K562 (cell line): ENCODE measurements at regions not wholly inside any gene's neighbourhood (a gene's known extent, or its start where the extent isn't known, plus 50 kb on each side); places are given as distances from the start of the nearest gene placed in this dataset.

ENCODE experiments used
- CREB1 ChIP-seq, 2 experiments: sonication (generic) in 1 of 2; formaldehyde crosslinking in 1 of 2; IDR thresholded peaks; 2 replicates each; pipeline versions ENCODE4 v1.6.1 to v1.8.0; 2012 to 2022; ENCODE audit warnings: inconsistent platforms in 1 of 2, mild to moderate bottlenecking in 1 of 2, missing genetic modification reagents in 1 of 2, moderate library complexity in 1 of 2
- EGR1 ChIP-seq: fragments of 450-650 bp; conservative IDR thresholded peaks from 2 replicates; pipeline ENCODE4 v1.6.1; 2017; ENCODE audit warnings: mild to moderate bottlenecking
- NR1H2 ChIP-seq: sonication (generic); formaldehyde crosslinking; IDR thresholded peaks from 2 replicates; pipeline ENCODE4 v1.4.0; 2020; ENCODE audit warnings: mild to moderate bottlenecking, missing genetic modification reagents
- SMAD1 ChIP-seq: fragments of 150-350 bp; IDR thresholded peaks from 2 replicates; pipeline ENCODE4 v1.6.1; 2014; ENCODE audit warnings: low read length, low read depth; ENCODE audit not compliant: partially characterized antibody
- TCF3 ChIP-seq: sonication (generic); formaldehyde crosslinking; IDR thresholded peaks from 2 replicates; pipeline ENCODE4 v1.4.0; 2020; ENCODE audit warnings: mild to moderate bottlenecking, missing genetic modification reagents
- TF ChIP-seq, protein P1 (sequence below): fragments of 450-650 bp; IDR thresholded peaks from 2 replicates; pipeline ENCODE4 v1.7.0; 2016; ENCODE audit warnings: borderline replicate concordance
- TF ChIP-seq, protein P2 (sequence below): IDR thresholded peaks from 3 replicates; pipeline ENCODE4 v1.6.1; 2011; ENCODE audit warnings: borderline replicate concordance, mild to moderate bottlenecking; ENCODE audit not compliant: insufficient read length, insufficient read depth
- TF ChIP-seq, protein P3 (sequence below): sonication (generic); formaldehyde crosslinking; IDR thresholded peaks from 2 replicates; pipeline ENCODE4 v1.8.0; 2022; ENCODE audit warnings: missing genetic modification reagents, mild to moderate bottlenecking, moderate library complexity, borderline replicate concordance
- TF ChIP-seq, protein P4 (sequence below), 2 experiments: IDR thresholded peaks; 2 replicates each; pipeline ENCODE4 v1.6.1; 2011; ENCODE audit warnings: borderline replicate concordance in 1 of 2, control low read depth in 1 of 2, low read depth in 1 of 2, low read length in 1 of 2, mild to moderate bottlenecking in 1 of 2, mixed read lengths in 1 of 2, moderate library complexity in 1 of 2; ENCODE audit not compliant: insufficient read depth in 1 of 2, insufficient read length in 1 of 2, poor library complexity in 1 of 2, severe bottlenecking in 1 of 2; ENCODE audit errors: extremely low read depth in 1 of 2
- TF ChIP-seq, protein P5 (sequence below): sonication (generic); formaldehyde crosslinking; IDR thresholded peaks from 2 replicates; pipeline ENCODE4 v1.8.0; 2022; ENCODE audit warnings: mild to moderate bottlenecking, missing genetic modification reagents
- TF ChIP-seq, protein P6 (sequence below): sonication (generic); IDR thresholded peaks from 2 replicates; pipeline ENCODE4 v1.6.1; 2016
- TF ChIP-seq, protein P7 (sequence below): sonication (generic); formaldehyde crosslinking; IDR thresholded peaks from 2 replicates; pipeline ENCODE4 v1.9.0; 2022; ENCODE audit warnings: mild to moderate bottlenecking, missing genetic modification reagents

DNA sequence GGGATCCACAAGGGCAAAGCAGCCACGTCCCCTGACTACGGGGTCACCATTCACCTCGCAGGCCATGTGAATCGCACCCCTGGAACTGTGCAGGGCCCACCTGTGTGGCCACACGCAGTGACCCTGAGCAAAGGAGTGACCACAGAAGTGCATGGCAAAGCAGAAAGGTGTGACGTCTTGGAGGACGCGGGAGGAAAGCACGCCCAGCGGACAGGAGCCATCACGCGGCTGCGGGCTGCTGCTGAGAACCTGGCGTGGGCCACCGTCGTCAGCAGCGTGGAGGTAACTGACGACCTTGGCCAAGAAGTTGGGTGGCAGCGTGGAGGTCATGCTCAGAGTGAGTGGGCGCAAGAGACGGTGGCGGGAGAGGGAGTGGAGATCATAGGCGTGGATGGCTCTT, 76.7 kb upstream of the C1orf174 start (continued):
- no peak for TF ChIP-seq TCF3 (CRISPR knock-in tag)
- TF ChIP-seq, protein P1, sequence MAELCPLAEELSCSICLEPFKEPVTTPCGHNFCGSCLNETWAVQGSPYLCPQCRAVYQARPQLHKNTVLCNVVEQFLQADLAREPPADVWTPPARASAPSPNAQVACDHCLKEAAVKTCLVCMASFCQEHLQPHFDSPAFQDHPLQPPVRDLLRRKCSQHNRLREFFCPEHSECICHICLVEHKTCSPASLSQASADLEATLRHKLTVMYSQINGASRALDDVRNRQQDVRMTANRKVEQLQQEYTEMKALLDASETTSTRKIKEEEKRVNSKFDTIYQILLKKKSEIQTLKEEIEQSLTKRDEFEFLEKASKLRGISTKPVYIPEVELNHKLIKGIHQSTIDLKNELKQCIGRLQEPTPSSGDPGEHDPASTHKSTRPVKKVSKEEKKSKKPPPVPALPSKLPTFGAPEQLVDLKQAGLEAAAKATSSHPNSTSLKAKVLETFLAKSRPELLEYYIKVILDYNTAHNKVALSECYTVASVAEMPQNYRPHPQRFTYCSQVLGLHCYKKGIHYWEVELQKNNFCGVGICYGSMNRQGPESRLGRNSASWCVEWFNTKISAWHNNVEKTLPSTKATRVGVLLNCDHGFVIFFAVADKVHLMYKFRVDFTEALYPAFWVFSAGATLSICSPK: no peak
- TF ChIP-seq EGR1: peak; percentile 17; the same call in 1 of the 2 replicates
- TF ChIP-seq, protein P2, sequence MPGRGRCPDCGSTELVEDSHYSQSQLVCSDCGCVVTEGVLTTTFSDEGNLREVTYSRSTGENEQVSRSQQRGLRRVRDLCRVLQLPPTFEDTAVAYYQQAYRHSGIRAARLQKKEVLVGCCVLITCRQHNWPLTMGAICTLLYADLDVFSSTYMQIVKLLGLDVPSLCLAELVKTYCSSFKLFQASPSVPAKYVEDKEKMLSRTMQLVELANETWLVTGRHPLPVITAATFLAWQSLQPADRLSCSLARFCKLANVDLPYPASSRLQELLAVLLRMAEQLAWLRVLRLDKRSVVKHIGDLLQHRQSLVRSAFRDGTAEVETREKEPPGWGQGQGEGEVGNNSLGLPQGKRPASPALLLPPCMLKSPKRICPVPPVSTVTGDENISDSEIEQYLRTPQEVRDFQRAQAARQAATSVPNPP: no peak
- TF ChIP-seq, protein P3, sequence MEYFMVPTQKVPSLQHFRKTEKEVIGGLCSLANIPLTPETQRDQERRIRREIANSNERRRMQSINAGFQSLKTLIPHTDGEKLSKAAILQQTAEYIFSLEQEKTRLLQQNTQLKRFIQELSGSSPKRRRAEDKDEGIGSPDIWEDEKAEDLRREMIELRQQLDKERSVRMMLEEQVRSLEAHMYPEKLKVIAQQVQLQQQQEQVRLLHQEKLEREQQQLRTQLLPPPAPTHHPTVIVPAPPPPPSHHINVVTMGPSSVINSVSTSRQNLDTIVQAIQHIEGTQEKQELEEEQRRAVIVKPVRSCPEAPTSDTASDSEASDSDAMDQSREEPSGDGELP (CRISPR knock-in tag): 0 out of 2 replicates have a peak, but pooled peaks have one; percentile 21
- TF ChIP-seq, protein P4, sequence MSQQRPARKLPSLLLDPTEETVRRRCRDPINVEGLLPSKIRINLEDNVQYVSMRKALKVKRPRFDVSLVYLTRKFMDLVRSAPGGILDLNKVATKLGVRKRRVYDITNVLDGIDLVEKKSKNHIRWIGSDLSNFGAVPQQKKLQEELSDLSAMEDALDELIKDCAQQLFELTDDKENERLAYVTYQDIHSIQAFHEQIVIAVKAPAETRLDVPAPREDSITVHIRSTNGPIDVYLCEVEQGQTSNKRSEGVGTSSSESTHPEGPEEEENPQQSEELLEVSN (IDR thresholded peaks at IDR 0.05; ENCODE audit: borderline replicate concordance in 1 of 2, extremely low read depth in 1 of 2, insufficient read depth in 1 of 2, insufficient read length in 1 of 2, low read depth in 1 of 2, low read length in 1 of 2, poor library complexity in 1 of 2, severe bottlenecking in 1 of 2): peak; percentile 59 to 71
- no peak for TF ChIP-seq NR1H2
- TF ChIP-seq, protein P5, sequence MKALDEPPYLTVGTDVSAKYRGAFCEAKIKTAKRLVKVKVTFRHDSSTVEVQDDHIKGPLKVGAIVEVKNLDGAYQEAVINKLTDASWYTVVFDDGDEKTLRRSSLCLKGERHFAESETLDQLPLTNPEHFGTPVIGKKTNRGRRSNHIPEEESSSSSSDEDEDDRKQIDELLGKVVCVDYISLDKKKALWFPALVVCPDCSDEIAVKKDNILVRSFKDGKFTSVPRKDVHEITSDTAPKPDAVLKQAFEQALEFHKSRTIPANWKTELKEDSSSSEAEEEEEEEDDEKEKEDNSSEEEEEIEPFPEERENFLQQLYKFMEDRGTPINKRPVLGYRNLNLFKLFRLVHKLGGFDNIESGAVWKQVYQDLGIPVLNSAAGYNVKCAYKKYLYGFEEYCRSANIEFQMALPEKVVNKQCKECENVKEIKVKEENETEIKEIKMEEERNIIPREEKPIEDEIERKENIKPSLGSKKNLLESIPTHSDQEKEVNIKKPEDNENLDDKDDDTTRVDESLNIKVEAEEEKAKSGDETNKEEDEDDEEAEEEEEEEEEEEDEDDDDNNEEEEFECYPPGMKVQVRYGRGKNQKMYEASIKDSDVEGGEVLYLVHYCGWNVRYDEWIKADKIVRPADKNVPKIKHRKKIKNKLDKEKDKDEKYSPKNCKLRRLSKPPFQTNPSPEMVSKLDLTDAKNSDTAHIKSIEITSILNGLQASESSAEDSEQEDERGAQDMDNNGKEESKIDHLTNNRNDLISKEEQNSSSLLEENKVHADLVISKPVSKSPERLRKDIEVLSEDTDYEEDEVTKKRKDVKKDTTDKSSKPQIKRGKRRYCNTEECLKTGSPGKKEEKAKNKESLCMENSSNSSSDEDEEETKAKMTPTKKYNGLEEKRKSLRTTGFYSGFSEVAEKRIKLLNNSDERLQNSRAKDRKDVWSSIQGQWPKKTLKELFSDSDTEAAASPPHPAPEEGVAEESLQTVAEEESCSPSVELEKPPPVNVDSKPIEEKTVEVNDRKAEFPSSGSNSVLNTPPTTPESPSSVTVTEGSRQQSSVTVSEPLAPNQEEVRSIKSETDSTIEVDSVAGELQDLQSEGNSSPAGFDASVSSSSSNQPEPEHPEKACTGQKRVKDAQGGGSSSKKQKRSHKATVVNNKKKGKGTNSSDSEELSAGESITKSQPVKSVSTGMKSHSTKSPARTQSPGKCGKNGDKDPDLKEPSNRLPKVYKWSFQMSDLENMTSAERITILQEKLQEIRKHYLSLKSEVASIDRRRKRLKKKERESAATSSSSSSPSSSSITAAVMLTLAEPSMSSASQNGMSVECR (CRISPR knock-in tag): peak; percentile 35; the same call in 1 of the 2 replicates
- TF ChIP-seq, protein P6, sequence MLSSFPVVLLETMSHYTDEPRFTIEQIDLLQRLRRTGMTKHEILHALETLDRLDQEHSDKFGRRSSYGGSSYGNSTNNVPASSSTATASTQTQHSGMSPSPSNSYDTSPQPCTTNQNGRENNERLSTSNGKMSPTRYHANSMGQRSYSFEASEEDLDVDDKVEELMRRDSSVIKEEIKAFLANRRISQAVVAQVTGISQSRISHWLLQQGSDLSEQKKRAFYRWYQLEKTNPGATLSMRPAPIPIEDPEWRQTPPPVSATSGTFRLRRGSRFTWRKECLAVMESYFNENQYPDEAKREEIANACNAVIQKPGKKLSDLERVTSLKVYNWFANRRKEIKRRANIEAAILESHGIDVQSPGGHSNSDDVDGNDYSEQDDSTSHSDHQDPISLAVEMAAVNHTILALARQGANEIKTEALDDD: no peak
- no peak for TF ChIP-seq CREB1 (IDR thresholded peaks at IDR 0.05)
- peak; percentile 48; the same call in 1 of the 2 replicates for TF ChIP-seq CREB1 (CRISPR knock-in tag; IDR thresholded peaks at IDR 0.05)
- TF ChIP-seq, protein P7, sequence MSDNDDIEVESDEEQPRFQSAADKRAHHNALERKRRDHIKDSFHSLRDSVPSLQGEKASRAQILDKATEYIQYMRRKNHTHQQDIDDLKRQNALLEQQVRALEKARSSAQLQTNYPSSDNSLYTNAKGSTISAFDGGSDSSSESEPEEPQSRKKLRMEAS (CRISPR knock-in tag): peak; percentile 72
- no peak for TF ChIP-seq SMAD1
